CD4-positive, alpha-beta T cell (primary cell): ENCODE measurements at regions not wholly inside any gene's neighbourhood (a gene's known extent, or its start where the extent isn't known, plus 50 kb on each side); places are given as distances from the start of the nearest gene placed in this dataset.

Source experiments
- ATAC-seq: fragments of 200-7000 bp; cut with Tn5 transposase; one replicate; pipeline ENCODE4 v1.10.0; 2022; ENCODE audit warnings: mild to moderate bottlenecking; ENCODE audit not compliant: poor library complexity
- CTCF ChIA-PET: fragments of 350-600 bp; sonication (Branson Sonifier 250); formaldehyde crosslinking; loops from one replicate; lab custom pipeline; 2021; ENCODE audit warnings: antibody characterized with exemption, inconsistent platforms; lab: Charles Lee
- POLR2A ChIA-PET: fragments of 350-600 bp; sonication (Branson Sonifier 250); formaldehyde crosslinking; loops from one replicate; lab custom pipeline; 2021; ENCODE audit warnings: antibody characterized with exemption, inconsistent platforms; lab: Charles Lee
- DNase-seq, 14 experiments: peaks; one replicate each; pipeline ENCODE4 v3.0.0-alpha.2; 2013 to 2020; ENCODE audit warnings: mixed read lengths in 2 of 14
- H3K27ac ChIP-seq, 2 donors: one replicate each; pipeline versions ENCODE4 v1.5.1 to v1.7.0; 2013; ENCODE audit warnings: low read length in 2 of 2, low read depth in 1 of 2, mild to moderate bottlenecking in 1 of 2
- H3K27me3 ChIP-seq, 2 experiments: 1 replicate in 1 of 2; 2 replicates in 1 of 2; pipeline versions ENCODE4 v1.6.1 to v1.7.0; 2013; ENCODE audit warnings: low read length in 2 of 2, control low read depth in 1 of 2, mild to moderate bottlenecking in 1 of 2, moderate library complexity in 1 of 2; ENCODE audit not compliant: insufficient read depth in 2 of 2, control insufficient read depth in 1 of 2
- H3K36me3 ChIP-seq: one replicate; pipeline ENCODE4 v1.6.1; 2013; ENCODE audit warnings: low read length, control low read depth; ENCODE audit not compliant: insufficient read depth
- H3K4me1 ChIP-seq: one replicate; pipeline ENCODE4 v1.6.1; 2013; ENCODE audit warnings: low read length, control low read depth; ENCODE audit not compliant: insufficient read depth
- H3K4me3 ChIP-seq: one replicate; pipeline ENCODE4 v1.5.1; 2013; ENCODE audit warnings: mild to moderate bottlenecking, low read length, moderate library complexity
- H3K9me3 ChIP-seq, 2 experiments: 1 replicate in 1 of 2; 2 replicates in 1 of 2; pipeline versions ENCODE4 v1.6.1 to v1.7.0; 2013; ENCODE audit warnings: low read length in 2 of 2, mild to moderate bottlenecking in 2 of 2, control low read depth in 1 of 2, moderate library complexity in 1 of 2; ENCODE audit not compliant: control insufficient read depth in 1 of 2, insufficient read depth in 1 of 2
- H3K27ac Mint-ChIP-seq: one replicate; pipeline ENCODE4 v1.8.0; 2020; ENCODE audit warnings: mixed read lengths
- H3K27me3 Mint-ChIP-seq: one replicate; pipeline ENCODE4 v1.8.0; 2021; ENCODE audit warnings: mixed read lengths
- H3K36me3 Mint-ChIP-seq: one replicate; pipeline ENCODE4 v1.8.0; 2021; ENCODE audit warnings: low read depth, mixed read lengths
- H3K4me1 Mint-ChIP-seq: one replicate; pipeline ENCODE4 v1.8.0; 2021; ENCODE audit warnings: low read depth, mixed read lengths
- H3K4me3 Mint-ChIP-seq: one replicate; pipeline ENCODE4 v1.8.0; 2020; ENCODE audit warnings: mild to moderate bottlenecking, mixed read lengths
- H3K9me3 Mint-ChIP-seq: one replicate; pipeline ENCODE4 v1.8.0; 2020; ENCODE audit warnings: mixed read lengths
- CTCF ChIP-seq: fragments of 200-600 bp; IDR thresholded peaks from one replicate; pipeline ENCODE4 v1.8.0; 2022; ENCODE audit warnings: antibody characterized with exemption, mild to moderate bottlenecking
- intact Hi-C, 2 experiments: fragments of 100-400 bp; cut with DNase I in 1 of 2; cut with micrococcal nuclease in 1 of 2; formaldehyde crosslinking; loops; one replicate each; pipeline versions ENCODE4 v1.15.1 to v1.9.0; 2023 to 2025; cut with DNase I, micrococcal nuclease

DNA sequence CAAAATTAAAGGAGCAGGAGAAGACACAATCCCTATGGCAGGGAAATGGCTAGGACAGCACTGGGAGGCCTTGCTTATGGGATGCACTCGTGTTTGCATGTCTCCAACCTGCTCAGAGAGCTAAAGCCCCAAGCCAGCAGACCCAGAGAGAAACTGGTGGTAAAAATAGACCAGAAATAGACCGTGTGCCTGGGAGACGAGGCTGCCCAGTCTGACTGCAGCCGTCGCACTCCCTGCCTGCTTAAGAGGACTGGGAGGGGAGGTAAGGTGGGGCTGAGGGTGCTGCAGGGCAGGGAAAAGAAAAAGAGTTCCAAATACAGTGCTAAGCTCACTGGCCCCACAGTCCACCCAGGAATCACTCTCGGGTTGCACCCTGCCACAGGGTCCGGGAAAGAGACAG lies 633.5 kb downstream of the BCOR start:
- no peak overlapping the region for H3K27ac Mint-ChIP-seq
- CTCF ChIA-PET = no interaction called here

GRCh38 chrX:39465467-39465866 lies 632.3 kb downstream of the BCOR start:
- no peak for DNase-seq
- no peak overlapping the region for H3K4me3 Mint-ChIP-seq
- H3K27me3 ChIP-seq = no peaks in the 10 kb centered on the region
- no peak for ATAC-seq
- no peak overlapping the region for H3K4me3 ChIP-seq
- intact Hi-C loops = no loop called here
- H3K9me3 Mint-ChIP-seq = no peaks in the 10 kb centered on the region
- ChIA-PET POLR2A (no interaction called here), CTCF (no interaction called here)
- H3K27ac Mint-ChIP-seq = no peak overlapping the region
- no peaks in the 10 kb centered on the region for H3K27me3 Mint-ChIP-seq
- H3K36me3 Mint-ChIP-seq = no peaks in the 10 kb centered on the region
- H3K9me3 ChIP-seq = no peaks in the 10 kb centered on the region
- H3K27ac ChIP-seq = no peak overlapping the region
- TF ChIP-seq CTCF = no peak
- H3K4me1 Mint-ChIP-seq = no peaks in the 10 kb centered on the region
- H3K4me1 ChIP-seq = no peaks in the 10 kb centered on the region
- no peaks in the 10 kb centered on the region for H3K36me3 ChIP-seq

More for the DNA sequence above, 633.5 kb downstream of the BCOR start:
- Histone ChIP-seq H3K4me1 (no peaks in the 10 kb centered on the region), H3K4me3 (no peak overlapping the region), H3K27me3 (no peaks in the 10 kb centered on the region), H3K9me3 (no peaks in the 10 kb centered on the region), H3K27ac (no peak overlapping the region), H3K36me3 (no peaks in the 10 kb centered on the region)
- ATAC-seq (no peak), DNase-seq (no peak)
- Mint-ChIP-seq H3K9me3 (no peaks in the 10 kb centered on the region), H3K27me3 (no peaks in the 10 kb centered on the region), H3K4me1 (no peaks in the 10 kb centered on the region), H3K4me3 (no peak overlapping the region), H3K36me3 (no peaks in the 10 kb centered on the region)
- TF ChIP-seq CTCF = no peak
- POLR2A ChIA-PET = no interaction called here
- intact Hi-C loops = no loop called here

GRCh38 chrX:39465906-39466305 lies 631.9 kb downstream of the BCOR start:
- Mint-ChIP-seq H3K9me3 (no peaks in the 10 kb centered on the region), H3K4me1 (no peaks in the 10 kb centered on the region), H3K4me3 (no peak overlapping the region), H3K36me3 (no peaks in the 10 kb centered on the region), H3K27ac (no peak overlapping the region), H3K27me3 (no peaks in the 10 kb centered on the region)
- ATAC-seq = no peak
- CTCF ChIA-PET = no interaction called here
- no peaks in the 10 kb centered on the region for H3K9me3 ChIP-seq
- intact Hi-C loops = no loop called here
- no peaks in the 10 kb centered on the region for H3K4me1 ChIP-seq
- no peaks in the 10 kb centered on the region for H3K27me3 ChIP-seq
- H3K36me3 ChIP-seq = no peaks in the 10 kb centered on the region
- H3K27ac ChIP-seq = no peak overlapping the region
- DNase-seq = no peak
- no peak for TF ChIP-seq CTCF
- POLR2A ChIA-PET = no interaction called here
- H3K4me3 ChIP-seq = no peak overlapping the region
